Fibroblast of pulmonary artery (primary cell): ENCODE measurements at regions not wholly inside any gene's neighbourhood (a gene's known extent, or its start where the extent isn't known, plus 50 kb on each side); places are given as distances from the start of the nearest gene placed in this dataset.

Experiments used
- DNase-seq: peaks from one replicate; pipeline ENCODE4 v3.0.0-alpha.2; 2010; ENCODE audit warnings: low read depth
- H3K4me3 ChIP-seq: replicated peaks from 2 replicates; pipeline ENCODE4 v1.5.1; 2011; ENCODE audit warnings: low read depth, mild to moderate bottlenecking, control low read depth, low read length, moderate library complexity
- TF ChIP-seq, protein P1 (sequence below): IDR thresholded peaks from 2 replicates; pipeline ENCODE4 v1.5.1; 2011; ENCODE audit warnings: mild to moderate bottlenecking, control low read depth, low read length, inconsistent platforms; ENCODE audit errors: missing control alignments

- TF ChIP-seq, protein P1, sequence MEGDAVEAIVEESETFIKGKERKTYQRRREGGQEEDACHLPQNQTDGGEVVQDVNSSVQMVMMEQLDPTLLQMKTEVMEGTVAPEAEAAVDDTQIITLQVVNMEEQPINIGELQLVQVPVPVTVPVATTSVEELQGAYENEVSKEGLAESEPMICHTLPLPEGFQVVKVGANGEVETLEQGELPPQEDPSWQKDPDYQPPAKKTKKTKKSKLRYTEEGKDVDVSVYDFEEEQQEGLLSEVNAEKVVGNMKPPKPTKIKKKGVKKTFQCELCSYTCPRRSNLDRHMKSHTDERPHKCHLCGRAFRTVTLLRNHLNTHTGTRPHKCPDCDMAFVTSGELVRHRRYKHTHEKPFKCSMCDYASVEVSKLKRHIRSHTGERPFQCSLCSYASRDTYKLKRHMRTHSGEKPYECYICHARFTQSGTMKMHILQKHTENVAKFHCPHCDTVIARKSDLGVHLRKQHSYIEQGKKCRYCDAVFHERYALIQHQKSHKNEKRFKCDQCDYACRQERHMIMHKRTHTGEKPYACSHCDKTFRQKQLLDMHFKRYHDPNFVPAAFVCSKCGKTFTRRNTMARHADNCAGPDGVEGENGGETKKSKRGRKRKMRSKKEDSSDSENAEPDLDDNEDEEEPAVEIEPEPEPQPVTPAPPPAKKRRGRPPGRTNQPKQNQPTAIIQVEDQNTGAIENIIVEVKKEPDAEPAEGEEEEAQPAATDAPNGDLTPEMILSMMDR = no peak
- no peak overlapping the region for H3K4me3 ChIP-seq
- peak; percentile 38 for DNase-seq
Measured at GRCh38 chr4:20181926-20182325, 69.8 kb upstream of the SLIT2 start.

DNA sequence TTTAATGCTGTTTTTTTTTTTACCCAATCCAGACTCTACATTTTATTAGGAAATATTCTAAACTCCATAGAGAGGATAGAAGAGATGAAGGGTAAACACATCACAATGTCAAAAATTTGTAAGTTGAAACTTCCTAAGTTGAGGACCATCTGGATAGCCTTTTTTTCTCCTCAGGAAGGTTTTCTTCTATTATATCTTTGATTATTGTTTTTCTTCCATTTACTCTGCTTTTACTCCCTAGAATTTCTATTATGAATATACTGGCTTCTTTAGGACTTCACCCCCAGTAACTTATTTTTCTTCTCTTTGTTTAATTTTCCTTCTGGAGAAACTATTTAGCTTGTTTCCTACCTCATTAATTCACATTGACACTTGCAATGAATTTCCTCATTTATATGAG, 71.2 kb upstream of the SLIT2 start:
- DNase-seq = no peak
- TF ChIP-seq, protein P1 = no peak
- no peak overlapping the region for H3K4me3 ChIP-seq

DNA sequence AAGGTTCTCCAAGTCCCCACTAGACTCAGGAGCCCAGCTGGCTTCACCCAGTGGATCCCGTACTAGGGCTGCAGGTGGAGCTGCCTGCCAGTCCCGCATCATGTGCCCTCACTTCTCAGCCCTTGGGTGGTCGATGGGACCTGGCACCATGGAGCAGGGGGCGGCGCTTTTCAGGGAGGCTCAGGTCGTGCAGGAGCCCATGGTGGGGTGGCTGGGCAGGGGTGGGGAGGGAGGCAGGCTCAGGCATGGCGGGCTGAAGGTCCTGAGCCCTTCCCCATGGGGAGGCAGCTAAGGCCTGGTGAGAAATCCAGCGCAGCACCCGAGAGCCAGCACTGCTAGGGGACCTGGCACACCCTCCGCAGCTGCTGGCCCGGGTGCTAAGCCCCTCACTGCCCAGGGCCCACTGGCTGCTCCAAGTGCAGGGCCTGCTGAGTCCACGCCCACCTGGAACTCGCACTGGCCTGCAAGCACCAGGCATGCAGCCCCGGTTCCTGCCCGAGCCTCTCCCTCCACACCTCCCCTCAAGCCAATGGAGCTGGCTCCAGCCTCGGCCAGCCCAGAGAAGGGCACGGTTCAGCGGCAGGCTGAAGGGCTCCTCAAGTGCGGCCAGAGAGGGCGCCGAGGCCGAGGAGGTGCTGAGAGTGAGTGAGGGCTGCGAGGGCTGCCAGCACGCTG, 72.7 kb upstream of the SLIT2 start:
- TF ChIP-seq, protein P1 = no peak
- DNase-seq = no peak
- H3K4me3 ChIP-seq = no peak overlapping the region

GRCh38 chr4:20176881-20177280, 74.8 kb upstream of the SLIT2 start:
- TF ChIP-seq, protein P1 = no peak
- no peak overlapping the region for H3K4me3 ChIP-seq
- DNase-seq = no peak

DNA sequence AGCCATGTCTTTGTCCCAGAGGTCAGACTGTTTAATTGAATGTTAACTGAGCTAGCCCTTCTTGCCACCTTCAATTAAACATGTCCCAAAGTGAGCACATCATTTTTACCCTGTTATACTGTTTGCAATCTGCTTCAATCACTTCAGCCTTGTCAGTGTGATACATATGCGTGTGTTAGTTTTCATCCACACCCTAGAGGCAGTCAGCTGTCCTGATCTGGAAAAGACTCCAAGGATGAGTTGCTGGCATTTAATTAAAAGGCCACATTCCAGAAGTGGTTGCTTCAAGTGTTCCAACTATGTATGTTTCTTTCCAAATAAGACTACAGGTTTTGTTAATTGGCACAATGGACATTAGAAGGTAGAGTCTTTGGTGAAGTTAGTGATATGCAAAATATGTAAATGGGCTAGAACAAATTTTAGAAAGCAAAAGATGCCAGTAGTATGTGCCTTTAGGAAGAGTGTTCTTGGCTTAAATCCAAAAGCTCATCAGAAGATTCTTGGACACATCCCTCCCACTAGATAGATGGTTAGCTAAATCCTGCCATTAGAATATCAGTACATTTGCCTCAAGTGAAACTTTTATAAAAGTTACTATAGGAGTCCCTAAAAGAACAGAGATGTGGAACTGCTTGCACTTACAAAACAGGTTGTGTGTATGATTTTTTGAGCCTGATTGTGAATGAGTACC, 79.5 kb upstream of the SLIT2 start:
- no peak overlapping the region for H3K4me3 ChIP-seq
- TF ChIP-seq, protein P1 = no peak
- DNase-seq = no peak

DNA sequence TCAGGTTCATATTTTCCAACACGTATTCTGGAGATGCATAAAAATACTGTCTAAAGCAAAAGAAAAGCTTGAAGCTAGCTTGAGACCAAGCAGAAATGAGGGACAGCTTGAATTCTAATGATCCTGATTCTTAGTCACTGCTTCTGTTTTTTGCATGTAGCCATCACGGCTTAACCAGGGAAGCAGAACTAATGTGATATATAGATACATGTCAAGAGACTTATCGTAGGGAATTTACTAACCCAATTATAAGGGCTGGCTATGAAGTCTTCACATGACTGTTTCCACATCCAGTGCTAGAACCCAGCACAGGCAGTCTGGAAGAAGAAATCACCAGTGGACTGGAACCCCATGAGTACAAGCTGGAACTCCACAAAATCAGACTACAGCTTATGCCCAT, 85.2 kb upstream of the SLIT2 start:
- DNase-seq = no peak
- TF ChIP-seq, protein P1 = no peak
- no peak overlapping the region for H3K4me3 ChIP-seq

- TF ChIP-seq, protein P1 = no peak
- no peak for DNase-seq
- H3K4me3 ChIP-seq = no peak overlapping the region
Measured at GRCh38 chr4:20159516-20159915, 92.2 kb upstream of the SLIT2 start.
